K562 (cell line): ENCODE measurements at regions not wholly inside any gene's neighbourhood (a gene's known extent, or its start where the extent isn't known, plus 50 kb on each side); places are given as distances from the start of the nearest gene placed in this dataset.

Source experiments
- ATAC-seq: fragments of 200-7000 bp; cut with Tn5 transposase; 3 replicates; pipeline ENCODE4 v1.9.1; 2020; ENCODE audit warnings: moderate library complexity
- BruUV-seq: library from RNA; stranded (reverse); fragments of 400-500 nt; replicated peaks from 2 replicates; lab custom pipeline; 2021; lab: Mats Ljungman, UMichigan
- CTCF ChIA-PET: fragments of 300-600 bp; formaldehyde crosslinking; extraction: SDS; loops from one replicate; lab custom pipeline; 2021; ENCODE audit warnings: low intra/inter-chr PET ratio; lab: Yijun Ruan, JAX
- POLR2A ChIA-PET: fragments of 300-600, 350-650 bp; sonication (Branson Sonifier 250); formaldehyde crosslinking; extraction: SDS; loops from one replicate; lab custom pipeline; 2021; ENCODE audit warnings: antibody characterized with exemption, inconsistent platforms; lab: Yijun Ruan, JAX
- DNase-seq, 4 experiments: peaks; one replicate each; pipeline versions ENCODE4 v3.0.0 to v3.0.0-alpha.2; 2011 to 2018; ENCODE audit warnings: low spot score in 3 of 4, mixed read lengths in 3 of 4; ENCODE audit errors: extremely low read depth in 1 of 4
- FAIRE-seq: peaks from 2 replicates; lab custom pipeline; 2011; peaks lifted over from hg19 to GRCh38; lab: Jason Lieb, UNC
- H2AFZ ChIP-seq: 2 replicates; pipeline ENCODE4 v1.6.0; 2011; ENCODE audit warnings: low read depth, low read length, control low read depth, inconsistent platforms
- H3K27ac ChIP-seq: fragments of 200-600 bp; 3 replicates; pipeline ENCODE4 v1.8.0; 2011; ENCODE audit warnings: low read depth, mild to moderate bottlenecking, control low read depth, inconsistent platforms, low read length, moderate library complexity, mixed read lengths; ENCODE audit errors: extremely low read depth
- H3K27me3 ChIP-seq, 2 experiments: fragments of 300-600 bp in 1 of 2; 2 replicates in 1 of 2; 3 replicates in 1 of 2; pipeline versions ENCODE4 v1.6.0 to v1.8.0; 2011; ENCODE audit warnings: inconsistent platforms in 2 of 2, low read length in 2 of 2, mild to moderate bottlenecking in 1 of 2, mixed read lengths in 1 of 2, moderate library complexity in 1 of 2; ENCODE audit not compliant: control insufficient read depth in 2 of 2, insufficient read depth in 2 of 2
- H3K36me3 ChIP-seq: fragments of 300-600 bp; 3 replicates; pipeline ENCODE4 v1.8.0; 2011; ENCODE audit warnings: mild to moderate bottlenecking, low read length, inconsistent platforms; ENCODE audit not compliant: control insufficient read depth, insufficient read depth
- H3K4me1 ChIP-seq, 2 experiments: fragments of 200-600 bp in 1 of 2; replicated peaks in 1 of 2; 2 replicates in 1 of 2; 3 replicates in 1 of 2; pipeline versions ENCODE4 v1.5.1 to v1.8.0; 2011; ENCODE audit warnings: inconsistent platforms in 2 of 2, low read length in 2 of 2, mild to moderate bottlenecking in 1 of 2, mixed read lengths in 1 of 2, moderate library complexity in 1 of 2; ENCODE audit not compliant: control insufficient read depth in 2 of 2, insufficient read depth in 2 of 2
- H3K4me2 ChIP-seq: 2 replicates; pipeline ENCODE4 v1.6.1; 2011; ENCODE audit warnings: low read length, control low read depth, inconsistent platforms, mixed read lengths; ENCODE audit not compliant: insufficient read depth
- H3K4me3 ChIP-seq: fragments of 200-600 bp; sonication (generic), shearing (Covaris generic); 2 replicates; pipeline ENCODE4 v1.5.1; 2016; ENCODE audit warnings: control low read depth, inconsistent platforms
- H3K79me2 ChIP-seq: fragments of 200-600 bp; 3 replicates; pipeline ENCODE4 v1.8.0; 2011; ENCODE audit warnings: low read length, inconsistent platforms; ENCODE audit not compliant: control insufficient read depth, insufficient read depth
- H3K9ac ChIP-seq, 2 experiments: 2 replicates each; pipeline versions ENCODE4 v1.6.0 to v1.6.1; 2011; ENCODE audit warnings: low read depth in 2 of 2, low read length in 2 of 2, control low read depth in 1 of 2, inconsistent platforms in 1 of 2, mild to moderate bottlenecking in 1 of 2, mixed read lengths in 1 of 2; ENCODE audit not compliant: insufficient read depth in 1 of 2
- H3K9me1 ChIP-seq: one replicate; pipeline ENCODE4 v1.6.0; 2011; ENCODE audit warnings: inconsistent platforms, mild to moderate bottlenecking, low read length, moderate library complexity; ENCODE audit not compliant: control insufficient read depth, insufficient read depth
- H3K9me3 ChIP-seq: replicated peaks from 2 replicates; pipeline ENCODE4 v1.5.1; 2011; ENCODE audit warnings: low read depth, low read length, inconsistent platforms; ENCODE audit not compliant: control insufficient read depth, insufficient read depth
- H4K20me1 ChIP-seq: replicated peaks from 2 replicates; pipeline ENCODE4 v1.6.1; 2011; ENCODE audit warnings: low read length, inconsistent platforms, mixed read lengths; ENCODE audit not compliant: control insufficient read depth, insufficient read depth
- ASH1L ChIP-seq: fragments of 450-650 bp; IDR thresholded peaks from 2 replicates; pipeline ENCODE4 v1.6.1; 2018; ENCODE audit warnings: borderline replicate concordance, mild to moderate bottlenecking, low read depth; ENCODE audit not compliant: partially characterized antibody
- RBM15 ChIP-seq: fragments of 200-400 bp; formaldehyde crosslinking; IDR thresholded peaks from 2 replicates; pipeline ENCODE4 v1.6.1; 2018; ENCODE audit warnings: mild to moderate bottlenecking, low read length, moderate library complexity; ENCODE audit not compliant: insufficient read depth
- SMARCA4 ChIP-seq: fragments of 450-650 bp; IDR thresholded peaks from 2 replicates; pipeline ENCODE4 v1.6.1; 2016
- ZNF239 ChIP-seq: fragments of 250-450 bp; sonication (Bioruptor Pico); IDR thresholded peaks from 2 replicates; pipeline ENCODE4 v1.4.0; 2020; ENCODE audit warnings: mild to moderate bottlenecking
- WGBS: fragments of 100-300 bp; shearing (Covaris generic); methylation state at CpG from one replicate; pipeline ENCODE4 v1.1.6; 2016; ENCODE audit warnings: low coverage, mixed read lengths; ENCODE audit not compliant: insufficient coverage; ENCODE audit errors: missing lambda C conversion rate; 5-methylcytosine and 5-hydroxymethylcytosine counted together
- in situ Hi-C: fragments of 300-500 bp; cut with MboI; formaldehyde crosslinking; loops from 4 replicates; pipeline ENCODE4 v1.15.0; 2018; ENCODE audit warnings: inconsistent platforms, mixed read lengths
- intact Hi-C: fragments of 100-400 bp; cut with micrococcal nuclease; formaldehyde crosslinking; loops from 2 replicates; pipeline ENCODE4 v1.14.2; 2022
- TF ChIP-seq, protein P1 (sequence below): IDR thresholded peaks from 2 replicates; pipeline ENCODE4 v1.6.1; 2011; ENCODE audit warnings: borderline replicate concordance, low read depth, mild to moderate bottlenecking, moderate library complexity, low read length; ENCODE audit not compliant: insufficient read depth, poor library complexity, severe bottlenecking
- TF ChIP-seq, protein P2 (sequence below): fragments of 250-450 bp; sonication (Bioruptor Pico); IDR thresholded peaks from 2 replicates; pipeline ENCODE4 v1.8.0; 2021; ENCODE audit warnings: moderate library complexity, mild to moderate bottlenecking, inconsistent platforms

- CTCF ChIA-PET = no interaction called here
- H3K36me3 ChIP-seq = no peaks in the 10 kb centered on the region
- H4K20me1 ChIP-seq = no peaks in the 10 kb centered on the region
- no peak for TF ChIP-seq RBM15
- TF ChIP-seq ZNF239 (CRISPR knock-in tag) = peak; percentile 94
- TF ChIP-seq, all 486 proteins: peak for 1
- Histone ChIP-seq H3K9me3 (no peaks in the 10 kb centered on the region), H3K4me1 (no peaks in the 10 kb centered on the region), H3K27me3 (peaks cover 23 to 25% of the 10 kb centered on the region in 2 experiments; a peak in 4 of 5 replicates), H3K4me3 (no peak overlapping the region), H3K27ac (no peak overlapping the region), H3K79me2 (no peaks in the 10 kb centered on the region), H3K4me2 (no peak overlapping the region), H2AFZ (no peak overlapping the region), H3K9me1 (no peaks in the 10 kb centered on the region), H3K9ac (no peak overlapping the region)
- BruUV-seq = no TSS peak
- no peak for DNase-seq
- POLR2A ChIA-PET = no interaction called here
- ATAC-seq = no peak
- no peak for FAIRE-seq
- WGBS = 1% methylated on average over 9 of the region's 9 CpGs
- intact Hi-C loops = no loop called here
- in situ Hi-C loops = no loop called here
These were observed 206.7 kb downstream of the SETD4 start for GRCh38 chr21:35853321-35854239.

GRCh38 chr21:35852820-35853219 is 207.5 kb downstream of the SETD4 start:
- POLR2A ChIA-PET = no interaction called here
- in situ Hi-C loops = no loop called here
- intact Hi-C loops = no loop called here
- no TSS peak for BruUV-seq
- Histone ChIP-seq H3K9ac (no peak overlapping the region), H3K4me3 (no peak overlapping the region), H3K4me1 (no peaks in the 10 kb centered on the region), H2AFZ (no peak overlapping the region), H3K9me3 (no peaks in the 10 kb centered on the region), H3K27me3 (peaks cover 23 to 25% of the 10 kb centered on the region in 2 experiments; a peak in 4 of 5 replicates), H3K79me2 (no peaks in the 10 kb centered on the region), H3K9me1 (no peaks in the 10 kb centered on the region), H3K27ac (no peak overlapping the region), H3K36me3 (no peaks in the 10 kb centered on the region), H3K4me2 (no peak overlapping the region), H4K20me1 (no peaks in the 10 kb centered on the region)
- FAIRE-seq = no peak
- WGBS = 0% methylated on average over 2 of the region's 2 CpGs
- TF ChIP-seq, protein P1, sequence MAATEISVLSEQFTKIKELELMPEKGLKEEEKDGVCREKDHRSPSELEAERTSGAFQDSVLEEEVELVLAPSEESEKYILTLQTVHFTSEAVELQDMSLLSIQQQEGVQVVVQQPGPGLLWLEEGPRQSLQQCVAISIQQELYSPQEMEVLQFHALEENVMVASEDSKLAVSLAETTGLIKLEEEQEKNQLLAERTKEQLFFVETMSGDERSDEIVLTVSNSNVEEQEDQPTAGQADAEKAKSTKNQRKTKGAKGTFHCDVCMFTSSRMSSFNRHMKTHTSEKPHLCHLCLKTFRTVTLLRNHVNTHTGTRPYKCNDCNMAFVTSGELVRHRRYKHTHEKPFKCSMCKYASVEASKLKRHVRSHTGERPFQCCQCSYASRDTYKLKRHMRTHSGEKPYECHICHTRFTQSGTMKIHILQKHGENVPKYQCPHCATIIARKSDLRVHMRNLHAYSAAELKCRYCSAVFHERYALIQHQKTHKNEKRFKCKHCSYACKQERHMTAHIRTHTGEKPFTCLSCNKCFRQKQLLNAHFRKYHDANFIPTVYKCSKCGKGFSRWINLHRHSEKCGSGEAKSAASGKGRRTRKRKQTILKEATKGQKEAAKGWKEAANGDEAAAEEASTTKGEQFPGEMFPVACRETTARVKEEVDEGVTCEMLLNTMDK = no peak
- TF ChIP-seq ASH1L (no peak), SMARCA4 (no peak)
- TF ChIP-seq, protein P2, sequence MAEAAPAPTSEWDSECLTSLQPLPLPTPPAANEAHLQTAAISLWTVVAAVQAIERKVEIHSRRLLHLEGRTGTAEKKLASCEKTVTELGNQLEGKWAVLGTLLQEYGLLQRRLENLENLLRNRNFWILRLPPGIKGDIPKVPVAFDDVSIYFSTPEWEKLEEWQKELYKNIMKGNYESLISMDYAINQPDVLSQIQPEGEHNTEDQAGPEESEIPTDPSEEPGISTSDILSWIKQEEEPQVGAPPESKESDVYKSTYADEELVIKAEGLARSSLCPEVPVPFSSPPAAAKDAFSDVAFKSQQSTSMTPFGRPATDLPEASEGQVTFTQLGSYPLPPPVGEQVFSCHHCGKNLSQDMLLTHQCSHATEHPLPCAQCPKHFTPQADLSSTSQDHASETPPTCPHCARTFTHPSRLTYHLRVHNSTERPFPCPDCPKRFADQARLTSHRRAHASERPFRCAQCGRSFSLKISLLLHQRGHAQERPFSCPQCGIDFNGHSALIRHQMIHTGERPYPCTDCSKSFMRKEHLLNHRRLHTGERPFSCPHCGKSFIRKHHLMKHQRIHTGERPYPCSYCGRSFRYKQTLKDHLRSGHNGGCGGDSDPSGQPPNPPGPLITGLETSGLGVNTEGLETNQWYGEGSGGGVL (CRISPR knock-in tag) = no peak
- CTCF ChIA-PET = no interaction called here
- no peak for ATAC-seq
- no peak for DNase-seq
